ENCODE measurements at regions not wholly inside any gene's neighbourhood (a gene's known extent, or its start where the extent isn't known, plus 50 kb on each side); places are given as distances from the start of the nearest gene placed in this dataset.
"Not testable (repeated sequence)": the region's sequence is repeated elsewhere in the genome, so short reads cannot be mapped to it uniquely, and the experiment has no call there.

DNA sequence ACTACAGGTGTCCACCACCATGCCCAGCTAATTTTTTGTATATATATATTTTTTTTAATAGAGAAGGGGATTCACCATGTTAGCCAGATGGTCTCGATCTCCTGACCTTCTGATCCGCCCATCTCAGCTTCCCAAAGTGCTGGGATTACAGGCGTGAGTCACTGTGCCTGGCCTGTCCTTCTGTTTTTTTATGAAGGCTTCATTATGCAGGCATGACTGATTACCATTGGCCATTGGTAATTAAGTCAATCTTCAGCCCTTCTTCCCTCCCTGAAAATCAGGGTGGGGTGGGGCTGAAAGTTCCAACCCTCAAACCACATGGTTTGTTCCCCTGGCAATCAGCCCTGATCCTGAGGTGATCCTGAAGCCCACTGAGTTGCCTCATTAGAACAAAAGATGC lies 336.9 kb downstream of the PTTG2 start:
- Histone ChIP-seq H3K4me1 (replicated peaks) (no peaks in the 10 kb centered on the region), H3K36me3 (no peaks in the 10 kb centered on the region), H3K9me3 (replicated peaks) (no peaks in the 10 kb centered on the region), H3K4me3 (no peak overlapping the region), H3K27ac (no peak overlapping the region), H3K27me3 (replicated peaks) (no peaks in the 10 kb centered on the region)
- DNase-seq (ENCODE audit: low read depth in 1 of 2, low spot score in 2 of 2), result no peak

DNA sequence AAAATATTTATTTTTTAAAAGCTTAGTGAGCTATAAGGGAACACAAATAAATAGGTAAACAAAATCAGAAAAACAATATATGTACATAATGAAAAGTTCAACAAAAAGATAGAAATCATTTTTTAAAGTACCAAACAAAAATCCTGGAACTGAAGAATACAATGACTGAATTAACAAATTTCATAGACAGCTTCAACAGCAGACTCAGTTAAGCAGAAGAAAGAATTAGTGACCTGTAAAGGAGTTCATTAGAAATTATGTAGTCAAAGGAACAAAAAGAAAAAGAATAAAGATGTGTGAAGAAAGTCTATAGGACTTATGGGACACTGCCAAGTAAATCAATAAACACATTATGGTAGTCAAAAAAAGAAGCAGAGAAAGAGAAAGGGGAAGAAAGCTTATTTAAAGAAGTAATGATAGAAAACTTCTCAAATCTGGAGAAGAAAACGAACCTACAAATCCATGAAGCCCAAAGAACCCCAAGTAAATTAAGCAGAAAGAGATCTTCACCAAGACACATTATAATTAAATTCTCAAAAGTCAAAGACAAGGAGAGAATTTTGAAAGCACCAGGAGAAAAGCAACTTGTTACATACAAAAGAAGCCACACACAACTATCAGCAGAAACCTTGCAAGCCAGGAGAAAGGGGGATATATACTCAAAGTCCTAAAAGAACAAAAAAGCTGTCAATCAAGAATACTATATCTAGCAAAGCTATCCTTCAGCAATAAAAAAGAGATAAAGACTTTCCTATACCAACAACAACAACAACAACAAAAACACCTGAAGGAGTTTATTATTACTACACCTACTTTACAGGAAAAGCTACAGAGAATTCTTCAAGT lies 338.9 kb downstream of the PTTG2 start:
- no peaks in the 10 kb centered on the region for H3K27me3 ChIP-seq (replicated peaks)
- H3K27ac ChIP-seq, result no peak overlapping the region
- no peaks in the 10 kb centered on the region for H3K9me3 ChIP-seq (replicated peaks)
- H3K4me3 ChIP-seq, result no peak overlapping the region
- H3K4me1 ChIP-seq (replicated peaks), result no peaks in the 10 kb centered on the region
- no peak for DNase-seq (ENCODE audit: low read depth in 1 of 2, low spot score in 2 of 2)
- no peaks in the 10 kb centered on the region for H3K36me3 ChIP-seq

DNA sequence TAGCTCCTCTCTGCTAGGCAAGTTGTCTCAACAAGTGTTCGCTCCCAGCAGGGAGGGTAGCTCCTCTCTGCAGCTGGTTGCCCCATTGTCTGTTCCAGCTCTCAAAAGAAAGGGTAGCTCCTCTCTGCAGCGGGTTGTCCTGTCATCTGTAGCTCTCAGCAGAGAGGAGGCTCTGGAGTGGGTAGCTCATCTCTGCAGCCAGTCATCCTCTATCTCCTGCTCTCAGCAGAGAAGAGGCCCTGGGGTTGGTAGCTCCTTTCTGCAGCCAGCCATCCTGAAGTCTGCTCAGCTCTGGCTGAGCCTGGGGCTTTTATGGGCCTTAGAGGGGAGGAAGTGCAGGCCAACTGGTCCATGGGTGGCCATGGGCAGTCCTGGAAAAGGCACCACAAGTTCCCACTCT lies 342.7 kb downstream of the PTTG2 start:
- Histone ChIP-seq H3K4me1 (replicated peaks) (no peaks in the 10 kb centered on the region), H3K9me3 (replicated peaks) (no peaks in the 10 kb centered on the region), H3K27me3 (replicated peaks) (no peaks in the 10 kb centered on the region), H3K36me3 (no peaks in the 10 kb centered on the region), H3K4me3 (no peak overlapping the region), H3K27ac (no peak overlapping the region)
- no peak for DNase-seq (ENCODE audit: low read depth in 1 of 2, low spot score in 2 of 2)

DNA sequence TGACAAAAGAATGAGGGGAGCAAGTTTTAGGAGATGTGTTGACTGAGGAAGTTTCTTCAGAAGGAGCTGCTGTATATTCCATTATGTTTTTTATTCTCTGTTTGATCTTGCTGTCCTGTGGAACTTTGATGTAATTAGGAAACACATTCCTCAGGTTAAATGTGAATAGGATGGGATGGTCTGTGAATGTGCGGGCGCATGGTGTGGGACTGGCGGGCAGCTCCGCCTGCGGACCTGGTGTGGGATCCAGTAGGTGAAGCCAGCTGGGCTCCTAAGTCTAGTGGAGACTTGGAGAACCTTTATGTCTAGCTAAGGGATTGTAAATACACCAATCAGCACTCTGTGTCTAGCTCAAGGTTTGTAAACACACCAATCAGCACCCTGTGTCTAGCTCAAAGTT lies 344.3 kb downstream of the PTTG2 start:
- H3K36me3 ChIP-seq; DNase-seq (ENCODE audit: low read depth in 1 of 2, low spot score in 2 of 2); H3K9me3 ChIP-seq (replicated peaks); H3K27ac ChIP-seq; H3K27me3 ChIP-seq (replicated peaks); H3K4me3 ChIP-seq; H3K4me1 ChIP-seq (replicated peaks): not testable (repeated sequence)

DNA sequence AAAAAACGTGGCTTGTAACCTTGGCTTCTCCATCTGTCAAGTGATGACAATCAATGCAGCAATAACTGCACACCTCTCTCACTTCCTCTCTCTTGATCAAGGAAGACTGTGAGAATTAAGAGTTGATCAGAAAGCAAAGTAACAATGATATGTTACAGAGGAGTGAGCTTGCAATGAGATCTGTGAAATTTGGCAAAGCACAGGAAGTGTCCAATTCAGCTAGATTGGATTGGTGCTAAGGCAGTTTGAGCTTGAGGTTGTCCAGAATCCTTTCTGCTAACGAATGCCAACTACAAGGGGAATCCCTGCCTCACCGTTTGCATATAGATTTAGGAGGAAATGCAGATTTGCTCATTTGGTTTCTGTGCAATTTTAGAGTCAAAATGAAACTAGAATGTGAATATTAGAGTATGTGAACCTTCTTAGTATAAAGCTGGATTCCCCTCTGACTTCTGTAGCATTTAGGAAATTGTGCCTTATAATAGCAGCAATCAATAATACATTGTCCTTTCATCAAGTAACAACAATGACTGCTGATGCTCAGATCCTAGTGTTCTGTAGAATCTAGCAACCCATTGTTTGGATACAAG lies 346.4 kb downstream of the PTTG2 start:
- DNase-seq (ENCODE audit: low read depth in 1 of 2, low spot score in 2 of 2), result no peak
- H3K4me1 ChIP-seq (replicated peaks), result peaks cover 10% of the 10 kb centered on the region
- H3K36me3 ChIP-seq, result no peaks in the 10 kb centered on the region
- H3K27ac ChIP-seq, result no peak overlapping the region
- H3K9me3 ChIP-seq (replicated peaks), result no peaks in the 10 kb centered on the region
- no peaks in the 10 kb centered on the region for H3K27me3 ChIP-seq (replicated peaks)
- H3K4me3 ChIP-seq, result no peak overlapping the region

DNA sequence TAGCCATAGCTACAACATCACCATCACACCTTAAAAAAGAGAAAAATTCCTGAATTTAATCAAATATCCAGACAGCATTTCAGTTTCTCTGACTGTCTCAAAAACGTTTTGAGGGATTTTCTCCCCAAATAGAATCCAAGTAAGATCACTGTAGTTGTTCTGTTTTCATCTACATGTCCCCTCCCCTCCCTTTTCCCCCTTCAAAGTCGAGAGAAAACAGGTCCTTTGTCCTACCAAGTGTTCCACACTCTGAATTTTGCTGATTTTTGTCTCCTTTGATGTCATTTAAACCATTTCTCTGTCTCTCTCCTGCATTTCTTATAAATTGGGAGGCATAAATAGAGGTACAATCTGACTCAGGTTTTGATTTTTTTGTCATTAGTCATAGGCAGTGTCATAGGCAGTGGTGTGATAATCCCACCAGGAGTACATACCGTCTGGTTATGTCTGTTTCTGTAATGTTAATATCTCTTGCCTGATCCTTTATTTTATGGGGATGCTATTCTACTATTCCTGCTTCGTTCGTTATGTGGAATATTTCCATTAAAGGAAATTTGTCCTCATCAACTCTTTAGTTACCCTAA lies 348.6 kb downstream of the PTTG2 start:
- no peaks in the 10 kb centered on the region for H3K36me3 ChIP-seq
- H3K4me3 ChIP-seq, result no peak overlapping the region
- peak overlapping the region; percentile 42 for H3K27ac ChIP-seq
- no peaks in the 10 kb centered on the region for H3K27me3 ChIP-seq (replicated peaks)
- DNase-seq (ENCODE audit: low read depth in 1 of 2, low spot score in 2 of 2), result peak in 1 of 2 experiments; percentile 43
- H3K9me3 ChIP-seq (replicated peaks), result no peaks in the 10 kb centered on the region
- peaks cover 10% of the 10 kb centered on the region for H3K4me1 ChIP-seq (replicated peaks)

DNA sequence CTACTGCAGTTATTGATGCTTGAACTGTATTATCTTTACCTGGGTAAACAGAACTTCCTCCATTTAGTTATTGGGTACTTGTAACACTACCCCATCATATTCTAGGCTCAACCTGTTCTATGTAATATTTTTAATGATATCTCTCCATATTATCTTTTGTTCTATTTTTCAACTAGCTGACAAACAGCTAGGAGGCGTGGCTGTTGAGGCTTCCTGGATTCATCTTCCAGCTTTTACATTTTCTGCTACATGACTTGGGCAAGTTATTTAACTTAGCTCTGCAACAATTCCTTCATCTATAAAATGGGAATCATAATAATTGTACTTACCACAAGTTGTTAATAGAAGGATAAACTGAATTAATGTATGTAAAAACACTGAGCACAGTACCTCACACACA lies 349.3 kb downstream of the PTTG2 start:
- H3K4me3 ChIP-seq, result no peak overlapping the region
- no peaks in the 10 kb centered on the region for H3K9me3 ChIP-seq (replicated peaks)
- peaks cover 10% of the 10 kb centered on the region for H3K4me1 ChIP-seq (replicated peaks)
- no peaks in the 10 kb centered on the region for H3K36me3 ChIP-seq
- no peak for DNase-seq (ENCODE audit: low read depth in 1 of 2, low spot score in 2 of 2)
- no peaks in the 10 kb centered on the region for H3K27me3 ChIP-seq (replicated peaks)
- no peak overlapping the region for H3K27ac ChIP-seq

DNA sequence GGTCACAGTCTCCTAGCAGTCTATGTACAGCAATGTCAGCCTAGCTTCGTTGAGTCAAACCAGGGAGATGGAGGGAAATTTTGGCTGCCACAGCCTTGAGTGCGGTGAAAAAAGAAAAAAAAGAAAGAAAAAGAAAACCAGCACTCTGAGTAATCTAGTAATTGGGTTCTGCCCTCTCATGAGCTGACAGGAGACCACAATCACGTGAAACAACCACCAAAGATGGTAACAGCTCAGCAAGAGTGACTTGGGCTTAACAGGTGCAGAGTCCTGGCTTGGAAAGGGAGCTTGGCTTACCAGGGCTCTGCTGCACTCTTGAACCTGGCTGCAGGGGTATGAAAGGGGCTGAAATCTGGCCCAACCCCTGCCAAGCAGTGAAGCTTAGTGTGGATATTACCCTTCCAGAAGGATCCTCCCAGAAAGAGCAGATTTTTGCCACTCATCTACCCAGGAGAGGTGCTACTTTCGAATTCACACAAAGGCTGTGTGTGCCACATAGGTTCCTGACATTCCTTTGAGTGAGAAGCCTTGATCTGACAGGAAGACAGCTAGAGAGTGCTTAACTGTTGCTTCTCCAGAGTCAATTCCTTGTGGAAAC lies 350.3 kb downstream of the PTTG2 start:
- Histone ChIP-seq H3K4me1 (replicated peaks) (peaks cover 10% of the 10 kb centered on the region), H3K4me3 (no peak overlapping the region), H3K27ac (no peak overlapping the region), H3K9me3 (replicated peaks) (no peaks in the 10 kb centered on the region), H3K36me3 (no peaks in the 10 kb centered on the region), H3K27me3 (replicated peaks) (no peaks in the 10 kb centered on the region)
- DNase-seq (ENCODE audit: low read depth in 1 of 2, low spot score in 2 of 2), result no peak

DNA sequence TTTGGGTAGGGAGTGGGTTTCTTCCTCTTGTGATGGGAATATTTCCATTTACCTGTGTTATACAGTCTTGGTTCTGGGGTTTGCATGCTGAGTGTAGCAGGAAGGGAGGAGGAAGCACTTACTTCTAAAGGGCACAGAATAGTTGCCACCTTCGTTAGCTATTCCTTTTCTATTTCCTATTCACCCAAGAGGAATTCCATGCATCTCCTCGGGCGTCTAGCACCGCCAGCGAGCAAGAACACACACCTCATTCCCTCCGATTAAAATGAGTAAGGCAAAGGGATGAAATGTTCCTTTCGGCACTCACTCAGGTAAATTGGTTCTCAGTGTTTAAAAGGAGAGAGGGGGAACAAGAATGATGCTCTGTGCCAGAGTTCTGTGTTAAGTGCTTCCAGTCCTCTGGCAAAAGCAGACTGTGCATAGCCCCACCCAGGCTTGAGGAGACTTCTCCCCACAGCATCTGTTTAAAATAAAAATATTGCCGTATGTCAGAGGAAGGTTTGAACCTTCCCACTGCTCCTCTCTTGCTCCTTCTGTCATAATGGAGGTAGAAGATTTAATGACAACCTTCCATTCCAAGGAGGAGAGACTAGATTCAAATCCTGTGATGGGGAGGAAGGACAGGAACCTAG lies 351.4 kb downstream of the PTTG2 start:
- Histone ChIP-seq H3K9me3 (replicated peaks) (no peaks in the 10 kb centered on the region), H3K27me3 (replicated peaks) (no peaks in the 10 kb centered on the region), H3K4me3 (no peak overlapping the region), H3K27ac (no peak overlapping the region), H3K36me3 (no peaks in the 10 kb centered on the region), H3K4me1 (replicated peaks) (peaks cover 10% of the 10 kb centered on the region)
- DNase-seq (ENCODE audit: low read depth in 1 of 2, low spot score in 2 of 2), result no peak

DNA sequence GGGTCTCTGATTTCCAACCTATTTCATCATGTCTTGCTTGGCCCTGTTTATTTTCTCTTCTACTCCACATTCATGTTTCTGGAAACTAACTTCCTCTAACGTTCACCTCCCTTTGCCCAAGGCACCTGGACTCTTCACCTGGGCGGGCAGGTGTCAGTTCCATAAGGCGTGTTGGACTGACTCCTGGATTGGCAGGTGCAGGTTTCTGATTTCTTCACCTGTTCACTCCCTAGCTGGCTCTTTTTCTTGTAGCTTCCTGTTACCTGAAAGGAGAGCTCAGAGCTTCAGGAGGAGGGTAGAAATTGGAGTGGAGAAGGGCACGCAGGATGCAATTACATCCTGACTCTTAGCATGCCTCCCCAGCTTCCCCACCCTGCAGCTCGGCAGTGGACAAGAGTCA lies 350.8 kb upstream of the KLF3 start:
- Histone ChIP-seq H3K36me3 (no peaks in the 10 kb centered on the region), H3K4me3 (no peak overlapping the region), H3K4me1 (replicated peaks) (peaks cover 12% of the 10 kb centered on the region), H3K27ac (no peak overlapping the region), H3K27me3 (replicated peaks) (no peaks in the 10 kb centered on the region), H3K9me3 (replicated peaks) (no peaks in the 10 kb centered on the region)
- no peak for DNase-seq (ENCODE audit: low read depth in 1 of 2, low spot score in 2 of 2)

DNA sequence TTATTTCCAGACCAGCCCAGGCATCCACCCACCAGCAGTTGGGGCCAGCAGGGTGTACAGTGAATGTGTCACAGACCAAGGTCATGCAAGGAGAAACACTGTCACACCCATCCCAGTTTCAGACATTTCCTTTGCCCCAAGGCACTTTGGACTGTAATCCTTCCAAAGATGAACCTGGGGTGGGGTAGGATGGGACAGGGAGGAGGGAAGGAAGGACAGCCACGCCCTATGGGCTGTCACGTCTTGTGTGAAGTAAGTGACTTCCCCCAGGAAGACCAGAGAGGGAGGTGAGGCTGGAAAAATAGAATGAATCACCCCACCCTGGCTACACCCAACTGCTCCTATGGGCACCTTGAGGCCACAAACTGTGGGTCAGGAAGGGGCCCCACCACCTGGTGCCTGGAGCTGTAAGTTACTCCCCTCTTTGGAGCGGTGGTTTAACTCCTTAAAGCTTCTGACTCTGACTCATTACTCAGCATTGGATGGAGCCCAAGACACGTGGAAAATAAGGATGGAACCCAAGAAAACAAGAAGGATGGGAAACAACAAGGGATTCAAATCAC lies 349.9 kb upstream of the KLF3 start:
- Histone ChIP-seq H3K9me3 (replicated peaks) (no peaks in the 10 kb centered on the region), H3K4me3 (no peak overlapping the region), H3K4me1 (replicated peaks) (peaks cover 12% of the 10 kb centered on the region), H3K27ac (no peak overlapping the region), H3K27me3 (replicated peaks) (no peaks in the 10 kb centered on the region), H3K36me3 (no peaks in the 10 kb centered on the region)
- DNase-seq (ENCODE audit: low read depth in 1 of 2, low spot score in 2 of 2), result no peak

DNA sequence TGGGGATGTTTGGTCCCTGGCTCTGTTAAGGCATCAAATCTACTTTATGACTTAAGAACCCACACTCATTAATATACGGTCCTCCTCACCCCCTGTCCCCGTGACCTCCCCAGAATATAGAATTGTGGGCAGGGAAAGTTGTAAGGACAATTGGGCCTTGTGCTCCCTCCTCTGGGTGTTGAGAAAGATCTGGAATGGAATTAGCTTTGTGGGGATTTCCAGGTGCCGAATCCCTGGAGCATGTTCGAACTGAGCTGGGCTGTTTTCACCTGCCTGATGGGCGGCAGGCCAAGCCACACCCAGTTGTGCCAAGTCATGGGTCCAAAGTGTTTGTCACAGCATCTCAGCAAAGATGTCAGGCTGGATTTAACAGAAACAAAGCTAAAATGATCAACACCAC lies 349.3 kb upstream of the KLF3 start:
- no peak overlapping the region for H3K4me3 ChIP-seq
- H3K36me3 ChIP-seq, result no peaks in the 10 kb centered on the region
- H3K27me3 ChIP-seq (replicated peaks), result no peaks in the 10 kb centered on the region
- no peak for DNase-seq (ENCODE audit: low read depth in 1 of 2, low spot score in 2 of 2)
- H3K27ac ChIP-seq, result no peak overlapping the region
- H3K9me3 ChIP-seq (replicated peaks), result no peaks in the 10 kb centered on the region
- H3K4me1 ChIP-seq (replicated peaks), result peaks cover 14% of the 10 kb centered on the region

DNA sequence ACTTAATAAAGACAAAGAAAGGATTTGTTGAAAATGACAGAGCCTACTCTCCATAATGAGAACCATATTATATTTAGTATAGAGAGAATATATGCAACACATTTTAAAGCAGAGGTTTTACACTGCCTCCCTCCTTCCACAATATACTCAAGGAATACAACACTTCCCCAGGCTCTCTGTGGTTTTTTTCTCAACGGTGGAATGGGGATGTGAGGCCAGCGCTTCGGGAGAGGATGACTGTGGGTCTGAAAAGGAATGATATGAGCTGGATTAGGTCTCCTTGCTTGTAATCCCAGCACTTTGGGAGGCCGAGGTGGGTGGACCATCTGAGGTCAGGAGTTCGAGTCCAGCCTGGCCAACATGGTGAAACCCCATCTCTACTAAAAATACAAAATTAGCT lies 348.7 kb upstream of the KLF3 start:
- DNase-seq (ENCODE audit: low read depth in 1 of 2, low spot score in 2 of 2), result no peak
- Histone ChIP-seq H3K27me3 (replicated peaks) (no peaks in the 10 kb centered on the region), H3K27ac (no peak overlapping the region)

More for the DNA sequence above, 348.7 kb upstream of the KLF3 start:
- Histone ChIP-seq H3K4me3 (no peak overlapping the region), H3K9me3 (replicated peaks) (no peaks in the 10 kb centered on the region), H3K36me3 (no peaks in the 10 kb centered on the region), H3K4me1 (replicated peaks) (peaks cover 19% of the 10 kb centered on the region)

All from SJSA1 (cell line).